Caco-2 (cell line): ENCODE measurements at regions not wholly inside any gene's neighbourhood (a gene's known extent, or its start where the extent isn't known, plus 50 kb on each side); places are given as distances from the start of the nearest gene placed in this dataset.

Experiments used
- BruUV-seq: library from RNA; stranded (reverse); fragments of 400-500 nt; replicated peaks from 2 replicates; lab custom pipeline; 2021; lab: Mats Ljungman, UMichigan
- CTCF ChIA-PET: fragments of 300-600 bp; sonication (Branson Sonifier 250); formaldehyde crosslinking; loops from one replicate; lab custom pipeline; 2022; ENCODE audit warnings: antibody characterized with exemption; lab: Charles Lee
- POLR2A ChIA-PET: fragments of 300-600 bp; sonication (Branson Sonifier 250); formaldehyde crosslinking; loops from one replicate; lab custom pipeline; 2022; ENCODE audit warnings: antibody characterized with exemption; lab: Charles Lee
- DNase-seq, 2 experiments: peaks; one replicate each; pipeline versions ENCODE4 v3.0.0 to v3.0.0-alpha.2; 2020 to 2022
- H3K27me3 ChIP-seq: replicated peaks from 2 replicates; pipeline ENCODE4 v1.6.0; 2011; ENCODE audit warnings: low read length; ENCODE audit not compliant: control insufficient read depth, insufficient read depth
- H3K36me3 ChIP-seq: 2 replicates; pipeline ENCODE4 v1.5.1; 2011; ENCODE audit warnings: low read length; ENCODE audit not compliant: control insufficient read depth, insufficient read depth
- H3K4me1 ChIP-seq: fragments of 250-450 bp; sonication (Bioruptor Pico); 2 replicates; pipeline ENCODE4 v1.5.1; 2020; ENCODE audit warnings: mild to moderate bottlenecking
- H3K4me3 ChIP-seq: 2 replicates; pipeline ENCODE4 v1.5.1; 2011; ENCODE audit warnings: low read depth, mild to moderate bottlenecking, control low read depth, low read length
- H3K9me3 ChIP-seq: fragments of 250-450 bp; sonication (Bioruptor Pico); 2 replicates; pipeline ENCODE4 v1.5.1; 2020; ENCODE audit warnings: mild to moderate bottlenecking, moderate library complexity
- H3K27ac Mint-ChIP-seq: one replicate; pipeline ENCODE4 v1.8.0; 2022; ENCODE audit warnings: mixed read lengths; ENCODE audit not compliant: unreplicated experiment
- H3K27me3 Mint-ChIP-seq: one replicate; pipeline ENCODE4 v1.8.0; 2022; ENCODE audit warnings: mixed read lengths; ENCODE audit not compliant: insufficient read depth, unreplicated experiment
- H3K36me3 Mint-ChIP-seq: one replicate; pipeline ENCODE4 v1.8.0; 2022; ENCODE audit warnings: mild to moderate bottlenecking, mixed read lengths; ENCODE audit not compliant: insufficient read depth, unreplicated experiment
- H3K4me1 Mint-ChIP-seq: one replicate; pipeline ENCODE4 v1.8.0; 2022; ENCODE audit warnings: low read depth, mixed read lengths; ENCODE audit not compliant: unreplicated experiment
- H3K4me3 Mint-ChIP-seq: one replicate; pipeline ENCODE4 v1.8.0; 2022; ENCODE audit warnings: mild to moderate bottlenecking, moderate library complexity, mixed read lengths; ENCODE audit not compliant: unreplicated experiment
- H3K9me3 Mint-ChIP-seq: one replicate; pipeline ENCODE4 v1.8.0; 2022; ENCODE audit warnings: mixed read lengths; ENCODE audit not compliant: unreplicated experiment
- intact Hi-C: fragments of 100-400 bp; cut with micrococcal nuclease; formaldehyde crosslinking; loops from one replicate; pipeline ENCODE4 v1.10.0; 2022; ENCODE audit not compliant: unreplicated experiment
- TF ChIP-seq, protein P1 (sequence below), 2 experiments: fragments of 200-600 bp in 1 of 2; IDR thresholded peaks; 1 replicate in 1 of 2; 2 replicates in 1 of 2; pipeline versions ENCODE4 v1.5.1 to v1.8.0; 2011 to 2022; ENCODE audit warnings: antibody characterized with exemption in 1 of 2, control low read depth in 1 of 2, inconsistent platforms in 1 of 2, low read depth in 1 of 2, low read length in 1 of 2, mild to moderate bottlenecking in 1 of 2, moderate library complexity in 1 of 2; ENCODE audit not compliant: insufficient read depth in 1 of 2, severe bottlenecking in 1 of 2, unreplicated experiment in 1 of 2

DNA sequence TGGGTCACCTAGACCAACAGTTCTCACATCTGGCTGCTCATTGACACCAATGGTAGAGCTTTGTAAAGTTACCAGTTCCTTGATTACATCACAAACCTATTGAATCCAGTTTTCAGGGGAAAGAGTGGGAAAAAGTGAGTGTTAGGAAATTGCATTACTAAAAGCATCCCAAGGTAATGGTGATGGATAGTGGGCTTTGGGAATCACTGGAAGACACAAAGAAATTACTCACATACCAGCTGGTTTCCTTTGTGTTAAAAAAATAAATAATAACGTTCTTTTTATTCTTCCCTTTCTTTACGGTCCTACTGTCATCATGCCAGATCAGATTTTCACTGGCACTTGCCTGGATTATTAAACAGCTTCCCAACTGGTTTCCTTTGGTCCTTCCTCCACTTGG, 370.7 kb downstream of the RFPL4B start:
- Histone ChIP-seq H3K36me3 (no peaks in the 10 kb centered on the region), H3K4me3 (no peak overlapping the region), H3K4me1 (no peaks in the 10 kb centered on the region), H3K27me3 (no peaks in the 10 kb centered on the region), H3K9me3 (no peaks in the 10 kb centered on the region)
- ChIA-PET CTCF (interaction anchor here (0.7 kb wide), 1 partner anchor 878 kb away, joined by 3 read pairs; no protein-coding TSS in a partner anchor), POLR2A (no interaction called here)
- Mint-ChIP-seq H3K9me3 (no peaks in the 10 kb centered on the region), H3K27me3 (no peaks in the 10 kb centered on the region), H3K27ac (no peak overlapping the region), H3K4me3 (no peak overlapping the region), H3K36me3 (no peaks in the 10 kb centered on the region), H3K4me1 (no peaks in the 10 kb centered on the region)
- no TSS peak for BruUV-seq
- no peak for DNase-seq
- intact Hi-C loops: no loop called here
- TF ChIP-seq, protein P1, sequence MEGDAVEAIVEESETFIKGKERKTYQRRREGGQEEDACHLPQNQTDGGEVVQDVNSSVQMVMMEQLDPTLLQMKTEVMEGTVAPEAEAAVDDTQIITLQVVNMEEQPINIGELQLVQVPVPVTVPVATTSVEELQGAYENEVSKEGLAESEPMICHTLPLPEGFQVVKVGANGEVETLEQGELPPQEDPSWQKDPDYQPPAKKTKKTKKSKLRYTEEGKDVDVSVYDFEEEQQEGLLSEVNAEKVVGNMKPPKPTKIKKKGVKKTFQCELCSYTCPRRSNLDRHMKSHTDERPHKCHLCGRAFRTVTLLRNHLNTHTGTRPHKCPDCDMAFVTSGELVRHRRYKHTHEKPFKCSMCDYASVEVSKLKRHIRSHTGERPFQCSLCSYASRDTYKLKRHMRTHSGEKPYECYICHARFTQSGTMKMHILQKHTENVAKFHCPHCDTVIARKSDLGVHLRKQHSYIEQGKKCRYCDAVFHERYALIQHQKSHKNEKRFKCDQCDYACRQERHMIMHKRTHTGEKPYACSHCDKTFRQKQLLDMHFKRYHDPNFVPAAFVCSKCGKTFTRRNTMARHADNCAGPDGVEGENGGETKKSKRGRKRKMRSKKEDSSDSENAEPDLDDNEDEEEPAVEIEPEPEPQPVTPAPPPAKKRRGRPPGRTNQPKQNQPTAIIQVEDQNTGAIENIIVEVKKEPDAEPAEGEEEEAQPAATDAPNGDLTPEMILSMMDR (IDR thresholded peaks at IDR 0.05; ENCODE audit: insufficient read depth in 1 of 2, low read depth in 1 of 2, low read length in 1 of 2, severe bottlenecking in 1 of 2, unreplicated experiment in 1 of 2): no peak

DNA sequence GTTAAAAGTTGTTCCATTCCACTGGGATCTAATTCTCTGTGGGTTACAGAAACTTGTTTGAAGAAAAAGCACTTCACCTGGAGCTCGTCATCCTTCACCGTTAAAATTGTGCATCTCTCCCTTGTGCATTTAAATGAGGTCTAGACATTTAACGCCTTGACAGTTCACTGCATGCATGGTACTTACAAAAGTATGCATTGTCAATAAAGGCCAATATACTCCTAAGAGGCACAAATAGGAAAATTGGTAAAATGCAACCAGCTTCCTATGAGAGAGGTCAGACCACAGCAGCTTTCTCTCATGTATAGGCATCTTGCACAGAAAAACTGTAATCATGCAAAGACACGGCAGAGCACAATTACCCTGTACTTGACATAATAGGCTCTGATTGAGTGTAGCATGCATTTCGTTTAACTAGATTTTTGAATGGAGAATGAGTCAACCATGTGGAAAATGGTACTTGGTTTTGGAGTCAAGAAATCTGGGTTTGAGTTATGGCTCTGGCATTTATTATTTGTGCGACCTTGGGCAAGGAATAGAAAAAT, 378.5 kb downstream of the RFPL4B start:
- Histone ChIP-seq H3K4me1 (no peaks in the 10 kb centered on the region), H3K4me3 (no peak overlapping the region), H3K36me3 (no peaks in the 10 kb centered on the region), H3K9me3 (no peaks in the 10 kb centered on the region), H3K27me3 (no peaks in the 10 kb centered on the region)
- intact Hi-C loops: no loop called here
- CTCF ChIA-PET: no interaction called here
- POLR2A ChIA-PET: no interaction called here
- H3K36me3 Mint-ChIP-seq: no peaks in the 10 kb centered on the region
- no peaks in the 10 kb centered on the region for H3K4me1 Mint-ChIP-seq
- peaks cover 5% of the 10 kb centered on the region for H3K27me3 Mint-ChIP-seq
- H3K9me3 Mint-ChIP-seq: no peaks in the 10 kb centered on the region
- no peak overlapping the region for H3K27ac Mint-ChIP-seq
- no TSS peak for BruUV-seq
- H3K4me3 Mint-ChIP-seq: no peak overlapping the region
- TF ChIP-seq, protein P1 (IDR thresholded peaks at IDR 0.05; ENCODE audit: insufficient read depth in 1 of 2, low read depth in 1 of 2, low read length in 1 of 2, severe bottlenecking in 1 of 2, unreplicated experiment in 1 of 2): no peak
- no peak for DNase-seq

DNA sequence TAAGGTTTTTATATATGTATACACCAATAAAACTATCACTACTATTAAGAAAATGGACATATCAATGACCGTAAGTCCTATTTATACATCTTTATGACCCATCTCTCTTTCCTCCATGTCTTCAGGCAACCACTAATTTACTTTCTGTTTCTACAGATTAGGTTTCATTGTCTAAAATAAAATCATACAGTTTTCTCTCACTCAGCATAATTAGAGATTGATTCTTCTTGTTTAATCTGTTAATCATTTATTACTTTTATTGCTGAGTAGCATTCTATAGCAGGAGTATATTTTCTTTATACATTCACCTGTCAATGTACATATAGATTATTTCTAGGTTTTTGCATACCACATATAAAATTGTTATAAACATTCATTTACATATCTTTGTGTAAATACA, 388.0 kb downstream of the RFPL4B start:
- no peak for DNase-seq
- H3K27me3 ChIP-seq: no peaks in the 10 kb centered on the region
- H3K36me3 ChIP-seq: no peaks in the 10 kb centered on the region
- no peaks in the 10 kb centered on the region for H3K9me3 ChIP-seq
- TF ChIP-seq, protein P1 (IDR thresholded peaks at IDR 0.05; ENCODE audit: insufficient read depth in 1 of 2, low read depth in 1 of 2, low read length in 1 of 2, severe bottlenecking in 1 of 2, unreplicated experiment in 1 of 2): no peak
- H3K4me3 ChIP-seq: no peak overlapping the region
- Mint-ChIP-seq H3K36me3 (no peaks in the 10 kb centered on the region), H3K27ac (no peak overlapping the region), H3K4me3 (no peak overlapping the region), H3K27me3 (no peaks in the 10 kb centered on the region), H3K9me3 (no peaks in the 10 kb centered on the region), H3K4me1 (no peaks in the 10 kb centered on the region)
- POLR2A ChIA-PET: no interaction called here
- no TSS peak for BruUV-seq
- H3K4me1 ChIP-seq: no peaks in the 10 kb centered on the region
- CTCF ChIA-PET: no interaction called here
- intact Hi-C loops: no loop called here
